ENCODE measurements at regions not wholly inside any gene's neighbourhood (a gene's known extent, or its start where the extent isn't known, plus 50 kb on each side); places are given as distances from the start of the nearest gene placed in this dataset.
"Not testable (repeated sequence)": the region's sequence is repeated elsewhere in the genome, so short reads cannot be mapped to it uniquely, and the experiment has no call there.

GRCh38 chr16:26627958-26628357 lies 438.8 kb upstream of the C16orf82 start:
- Histone ChIP-seq H3K27me3 (replicated peaks; ENCODE audit: control insufficient read depth, insufficient read depth, low read length, poor library complexity, severe bottlenecking) (no peaks in the 10 kb centered on the region), H3K27ac (ENCODE audit: insufficient read depth, low read length, poor library complexity, severe bottlenecking) (no peak overlapping the region), H3K9me3 (ENCODE audit: control insufficient read depth, low read length) (peaks cover 5% of the 10 kb centered on the region), H3K4me1 (ENCODE audit: control insufficient read depth, insufficient read depth, low read length, poor library complexity, severe bottlenecking) (no peaks in the 10 kb centered on the region), H3K36me3 (ENCODE audit: control insufficient read depth, insufficient read depth, low read length) (no peaks in the 10 kb centered on the region), H3K4me3 (ENCODE audit: insufficient read depth, low read depth, low read length, poor library complexity, severe bottlenecking) (no peak overlapping the region)
- no peak for DNase-seq

- not testable (repeated sequence) for DNase-seq; H3K36me3 ChIP-seq (ENCODE audit: control insufficient read depth, insufficient read depth, low read length); H3K9me3 ChIP-seq (ENCODE audit: control insufficient read depth, low read length); H3K27me3 ChIP-seq (replicated peaks; ENCODE audit: control insufficient read depth, insufficient read depth, low read length, poor library complexity, severe bottlenecking); H3K4me3 ChIP-seq (ENCODE audit: insufficient read depth, low read depth, low read length, poor library complexity, severe bottlenecking); H3K27ac ChIP-seq (ENCODE audit: insufficient read depth, low read length, poor library complexity, severe bottlenecking); H3K4me1 ChIP-seq (ENCODE audit: control insufficient read depth, insufficient read depth, low read length, poor library complexity, severe bottlenecking)
Measured at GRCh38 chr16:26631365-26631764, 435.4 kb upstream of the C16orf82 start.

- Histone ChIP-seq H3K4me1 (ENCODE audit: control insufficient read depth, insufficient read depth, low read length, poor library complexity, severe bottlenecking) (no peaks in the 10 kb centered on the region), H3K4me3 (ENCODE audit: insufficient read depth, low read depth, low read length, poor library complexity, severe bottlenecking) (no peak overlapping the region), H3K9me3 (ENCODE audit: control insufficient read depth, low read length) (no peaks in the 10 kb centered on the region), H3K36me3 (ENCODE audit: control insufficient read depth, insufficient read depth, low read length) (no peaks in the 10 kb centered on the region), H3K27ac (ENCODE audit: insufficient read depth, low read length, poor library complexity, severe bottlenecking) (no peak overlapping the region), H3K27me3 (replicated peaks; ENCODE audit: control insufficient read depth, insufficient read depth, low read length, poor library complexity, severe bottlenecking) (no peaks in the 10 kb centered on the region)
- no peak for DNase-seq
Measured at GRCh38 chr16:26642047-26642664, 424.6 kb upstream of the C16orf82 start.

GRCh38 chr16:26643519-26643918 lies 423.2 kb upstream of the C16orf82 start:
- no peaks in the 10 kb centered on the region for H3K36me3 ChIP-seq (ENCODE audit: control insufficient read depth, insufficient read depth, low read length)
- no peaks in the 10 kb centered on the region for H3K9me3 ChIP-seq (ENCODE audit: control insufficient read depth, low read length)
- H3K27ac ChIP-seq (ENCODE audit: insufficient read depth, low read length, poor library complexity, severe bottlenecking): no peak overlapping the region
- H3K27me3 ChIP-seq (replicated peaks; ENCODE audit: control insufficient read depth, insufficient read depth, low read length, poor library complexity, severe bottlenecking): no peaks in the 10 kb centered on the region
- no peak for DNase-seq
- H3K4me1 ChIP-seq (ENCODE audit: control insufficient read depth, insufficient read depth, low read length, poor library complexity, severe bottlenecking): no peaks in the 10 kb centered on the region
- no peak overlapping the region for H3K4me3 ChIP-seq (ENCODE audit: insufficient read depth, low read depth, low read length, poor library complexity, severe bottlenecking)

GRCh38 chr16:26644912-26645543 lies 421.7 kb upstream of the C16orf82 start:
- H3K27me3 ChIP-seq (replicated peaks; ENCODE audit: control insufficient read depth, insufficient read depth, low read length, poor library complexity, severe bottlenecking): no peaks in the 10 kb centered on the region
- H3K4me3 ChIP-seq (ENCODE audit: insufficient read depth, low read depth, low read length, poor library complexity, severe bottlenecking): no peak overlapping the region
- no peaks in the 10 kb centered on the region for H3K9me3 ChIP-seq (ENCODE audit: control insufficient read depth, low read length)
- H3K27ac ChIP-seq (ENCODE audit: insufficient read depth, low read length, poor library complexity, severe bottlenecking): no peak overlapping the region
- H3K4me1 ChIP-seq (ENCODE audit: control insufficient read depth, insufficient read depth, low read length, poor library complexity, severe bottlenecking): no peaks in the 10 kb centered on the region
- H3K36me3 ChIP-seq (ENCODE audit: control insufficient read depth, insufficient read depth, low read length): no peaks in the 10 kb centered on the region
- DNase-seq: no peak

- Histone ChIP-seq H3K27me3 (replicated peaks; ENCODE audit: control insufficient read depth, insufficient read depth, low read length, poor library complexity, severe bottlenecking) (no peaks in the 10 kb centered on the region), H3K36me3 (ENCODE audit: control insufficient read depth, insufficient read depth, low read length) (no peaks in the 10 kb centered on the region), H3K27ac (ENCODE audit: insufficient read depth, low read length, poor library complexity, severe bottlenecking) (no peak overlapping the region), H3K4me1 (ENCODE audit: control insufficient read depth, insufficient read depth, low read length, poor library complexity, severe bottlenecking) (no peaks in the 10 kb centered on the region), H3K9me3 (ENCODE audit: control insufficient read depth, low read length) (no peaks in the 10 kb centered on the region), H3K4me3 (ENCODE audit: insufficient read depth, low read depth, low read length, poor library complexity, severe bottlenecking) (no peak overlapping the region)
- peak; percentile 2 to 8 (median 6) for DNase-seq
Measured at GRCh38 chr16:26645614-26646013, 421.1 kb upstream of the C16orf82 start.

- H3K27ac ChIP-seq (ENCODE audit: insufficient read depth, low read length, poor library complexity, severe bottlenecking): no peak overlapping the region
Measured at GRCh38 chr16:26647870-26648269, 418.9 kb upstream of the C16orf82 start.

GRCh38 chr16:26648851-26649250 lies 417.9 kb upstream of the C16orf82 start:
- DNase-seq: no peak
- Histone ChIP-seq H3K9me3 (ENCODE audit: control insufficient read depth, low read length) (no peaks in the 10 kb centered on the region), H3K27ac (ENCODE audit: insufficient read depth, low read length, poor library complexity, severe bottlenecking) (no peak overlapping the region), H3K4me1 (ENCODE audit: control insufficient read depth, insufficient read depth, low read length, poor library complexity, severe bottlenecking) (no peaks in the 10 kb centered on the region), H3K4me3 (ENCODE audit: insufficient read depth, low read depth, low read length, poor library complexity, severe bottlenecking) (no peak overlapping the region), H3K27me3 (replicated peaks; ENCODE audit: control insufficient read depth, insufficient read depth, low read length, poor library complexity, severe bottlenecking) (no peaks in the 10 kb centered on the region), H3K36me3 (ENCODE audit: control insufficient read depth, insufficient read depth, low read length) (no peaks in the 10 kb centered on the region)

More at GRCh38 chr16:26647870-26648269, 418.9 kb upstream of the C16orf82 start:
- H3K4me3 ChIP-seq (ENCODE audit: insufficient read depth, low read depth, low read length, poor library complexity, severe bottlenecking): no peak overlapping the region
- no peak for DNase-seq
- no peaks in the 10 kb centered on the region for H3K27me3 ChIP-seq (replicated peaks; ENCODE audit: control insufficient read depth, insufficient read depth, low read length, poor library complexity, severe bottlenecking)
- no peaks in the 10 kb centered on the region for H3K9me3 ChIP-seq (ENCODE audit: control insufficient read depth, low read length)
- no peaks in the 10 kb centered on the region for H3K4me1 ChIP-seq (ENCODE audit: control insufficient read depth, insufficient read depth, low read length, poor library complexity, severe bottlenecking)
- H3K36me3 ChIP-seq (ENCODE audit: control insufficient read depth, insufficient read depth, low read length): no peaks in the 10 kb centered on the region

- H3K4me3 ChIP-seq (ENCODE audit: insufficient read depth, low read depth, low read length, poor library complexity, severe bottlenecking): no peak overlapping the region
- no peak for DNase-seq
- H3K9me3 ChIP-seq (ENCODE audit: control insufficient read depth, low read length): no peaks in the 10 kb centered on the region
- no peak overlapping the region for H3K27ac ChIP-seq (ENCODE audit: insufficient read depth, low read length, poor library complexity, severe bottlenecking)
- H3K36me3 ChIP-seq (ENCODE audit: control insufficient read depth, insufficient read depth, low read length): no peaks in the 10 kb centered on the region
- no peaks in the 10 kb centered on the region for H3K4me1 ChIP-seq (ENCODE audit: control insufficient read depth, insufficient read depth, low read length, poor library complexity, severe bottlenecking)
- no peaks in the 10 kb centered on the region for H3K27me3 ChIP-seq (replicated peaks; ENCODE audit: control insufficient read depth, insufficient read depth, low read length, poor library complexity, severe bottlenecking)
Measured at GRCh38 chr16:26649381-26650045, 417.2 kb upstream of the C16orf82 start.

- H3K27me3 ChIP-seq (replicated peaks; ENCODE audit: control insufficient read depth, insufficient read depth, low read length, poor library complexity, severe bottlenecking): no peaks in the 10 kb centered on the region
- no peak overlapping the region for H3K27ac ChIP-seq (ENCODE audit: insufficient read depth, low read length, poor library complexity, severe bottlenecking)
- no peak overlapping the region for H3K4me3 ChIP-seq (ENCODE audit: insufficient read depth, low read depth, low read length, poor library complexity, severe bottlenecking)
- H3K4me1 ChIP-seq (ENCODE audit: control insufficient read depth, insufficient read depth, low read length, poor library complexity, severe bottlenecking): no peaks in the 10 kb centered on the region
- no peak for DNase-seq
- H3K36me3 ChIP-seq (ENCODE audit: control insufficient read depth, insufficient read depth, low read length): no peaks in the 10 kb centered on the region
- H3K9me3 ChIP-seq (ENCODE audit: control insufficient read depth, low read length): no peaks in the 10 kb centered on the region
Measured at GRCh38 chr16:26651464-26651863, 415.3 kb upstream of the C16orf82 start.

Data from effector memory CD4-positive, alpha-beta T cell (primary cell).